DND-41 (cell line): ENCODE measurements at regions not wholly inside any gene's neighbourhood (a gene's known extent, or its start where the extent isn't known, plus 50 kb on each side); places are given as distances from the start of the nearest gene placed in this dataset.

Experiments
- ATAC-seq: fragments of 200-7000 bp; cut with Tn5 transposase; 3 replicates; pipeline ENCODE4 v1.9.1; 2021; ENCODE audit warnings: low read depth; ENCODE audit not compliant: insufficient read depth
- DNase-seq: peaks from one replicate; pipeline ENCODE4 v3.0.0-alpha.2; 2020
- H2AFZ ChIP-seq: 2 replicates; pipeline ENCODE4 v1.6.0; 2012; ENCODE audit warnings: low read depth, low read length
- H3K27ac ChIP-seq: 2 replicates; pipeline ENCODE4 v1.5.1; 2012; ENCODE audit warnings: low read length, inconsistent platforms
- H3K27me3 ChIP-seq: fragments of 200-600 bp; sonication (generic); 2 replicates; pipeline ENCODE4 v1.6.0; 2012; ENCODE audit warnings: low read length, mild to moderate bottlenecking, inconsistent platforms; ENCODE audit not compliant: insufficient read depth, poor library complexity
- H3K36me3 ChIP-seq: 2 replicates; pipeline ENCODE4 v1.5.1; 2012; ENCODE audit warnings: low read length, inconsistent platforms; ENCODE audit not compliant: insufficient read depth
- H3K4me1 ChIP-seq: 2 replicates; pipeline ENCODE4 v1.5.1; 2012; ENCODE audit warnings: mild to moderate bottlenecking, low read length; ENCODE audit not compliant: insufficient read depth
- H3K4me2 ChIP-seq: 2 replicates; pipeline ENCODE4 v1.6.0; 2012; ENCODE audit warnings: mild to moderate bottlenecking, moderate library complexity, low read length, inconsistent platforms; ENCODE audit not compliant: insufficient read depth
- H3K4me3 ChIP-seq, 2 experiments: fragments of 200-600 bp in 1 of 2; shearing (Covaris generic) in 1 of 2; 2 replicates each; pipeline ENCODE4 v1.5.1; 2012 to 2016; ENCODE audit warnings: inconsistent platforms in 2 of 2, low read length in 2 of 2, mild to moderate bottlenecking in 2 of 2, low read depth in 1 of 2, moderate library complexity in 1 of 2
- H3K79me2 ChIP-seq: 2 replicates; pipeline ENCODE4 v1.6.0; 2012; ENCODE audit warnings: low read length, inconsistent platforms; ENCODE audit not compliant: insufficient read depth
- H3K9ac ChIP-seq: 2 replicates; pipeline ENCODE4 v1.6.0; 2012; ENCODE audit warnings: low read depth, mild to moderate bottlenecking, inconsistent platforms, low read length, moderate library complexity
- H3K9me3 ChIP-seq: 2 replicates; pipeline ENCODE4 v1.5.1; 2012; ENCODE audit warnings: low read length, moderate library complexity, mild to moderate bottlenecking, inconsistent platforms; ENCODE audit not compliant: insufficient read depth, severe bottlenecking
- H4K20me1 ChIP-seq: 2 replicates; pipeline ENCODE4 v1.6.0; 2012; ENCODE audit warnings: low read length; ENCODE audit not compliant: insufficient read depth
- EZH2 ChIP-seq: IDR thresholded peaks from 3 replicates; pipeline ENCODE4 v1.6.1; 2012; ENCODE audit warnings: borderline replicate concordance, low read depth, mild to moderate bottlenecking, moderate library complexity, low read length, inconsistent platforms; ENCODE audit not compliant: severe bottlenecking
- TF ChIP-seq, protein P1 (sequence below): IDR thresholded peaks from 2 replicates; pipeline ENCODE4 v1.5.1; 2012; ENCODE audit warnings: borderline replicate concordance, low read length, moderate library complexity, mild to moderate bottlenecking; ENCODE audit not compliant: poor library complexity, severe bottlenecking; ENCODE audit errors: extremely low read depth

DNA sequence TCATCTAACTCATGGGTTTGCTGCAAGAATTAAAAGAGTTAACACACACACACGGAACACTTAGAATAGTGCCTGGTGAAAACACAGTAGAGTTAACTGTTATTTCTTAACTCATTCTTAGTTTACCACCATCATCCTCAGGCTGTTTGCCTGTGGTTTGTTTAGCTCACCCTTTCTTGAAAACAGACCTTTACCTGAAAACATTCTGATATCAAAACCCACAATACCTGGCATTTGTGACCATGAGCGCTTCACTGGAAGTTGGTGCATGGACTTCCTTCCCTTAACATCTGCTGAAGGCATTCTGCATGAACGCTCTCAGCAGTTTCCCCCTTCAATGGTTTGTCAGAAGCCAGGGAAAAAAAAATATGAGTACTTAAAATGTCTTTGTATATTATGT lies 256.0 kb downstream of the ETS1 start:
- Histone ChIP-seq H3K27me3 (no peaks in the 10 kb centered on the region), H3K9me3 (no peaks in the 10 kb centered on the region), H3K4me3 (no peak overlapping the region), H4K20me1 (no peaks in the 10 kb centered on the region), H3K9ac (no peak overlapping the region), H3K79me2 (no peaks in the 10 kb centered on the region), H2AFZ (no peak overlapping the region), H3K4me2 (no peak overlapping the region), H3K36me3 (no peaks in the 10 kb centered on the region), H3K27ac (no peak overlapping the region), H3K4me1 (peaks cover 5% of the 10 kb centered on the region; the same call in 1 of the 2 replicates)
- ATAC-seq: no peak
- DNase-seq: no peak
- TF ChIP-seq EZH2: no peak
- TF ChIP-seq, protein P1, sequence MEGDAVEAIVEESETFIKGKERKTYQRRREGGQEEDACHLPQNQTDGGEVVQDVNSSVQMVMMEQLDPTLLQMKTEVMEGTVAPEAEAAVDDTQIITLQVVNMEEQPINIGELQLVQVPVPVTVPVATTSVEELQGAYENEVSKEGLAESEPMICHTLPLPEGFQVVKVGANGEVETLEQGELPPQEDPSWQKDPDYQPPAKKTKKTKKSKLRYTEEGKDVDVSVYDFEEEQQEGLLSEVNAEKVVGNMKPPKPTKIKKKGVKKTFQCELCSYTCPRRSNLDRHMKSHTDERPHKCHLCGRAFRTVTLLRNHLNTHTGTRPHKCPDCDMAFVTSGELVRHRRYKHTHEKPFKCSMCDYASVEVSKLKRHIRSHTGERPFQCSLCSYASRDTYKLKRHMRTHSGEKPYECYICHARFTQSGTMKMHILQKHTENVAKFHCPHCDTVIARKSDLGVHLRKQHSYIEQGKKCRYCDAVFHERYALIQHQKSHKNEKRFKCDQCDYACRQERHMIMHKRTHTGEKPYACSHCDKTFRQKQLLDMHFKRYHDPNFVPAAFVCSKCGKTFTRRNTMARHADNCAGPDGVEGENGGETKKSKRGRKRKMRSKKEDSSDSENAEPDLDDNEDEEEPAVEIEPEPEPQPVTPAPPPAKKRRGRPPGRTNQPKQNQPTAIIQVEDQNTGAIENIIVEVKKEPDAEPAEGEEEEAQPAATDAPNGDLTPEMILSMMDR: no peak

DNA sequence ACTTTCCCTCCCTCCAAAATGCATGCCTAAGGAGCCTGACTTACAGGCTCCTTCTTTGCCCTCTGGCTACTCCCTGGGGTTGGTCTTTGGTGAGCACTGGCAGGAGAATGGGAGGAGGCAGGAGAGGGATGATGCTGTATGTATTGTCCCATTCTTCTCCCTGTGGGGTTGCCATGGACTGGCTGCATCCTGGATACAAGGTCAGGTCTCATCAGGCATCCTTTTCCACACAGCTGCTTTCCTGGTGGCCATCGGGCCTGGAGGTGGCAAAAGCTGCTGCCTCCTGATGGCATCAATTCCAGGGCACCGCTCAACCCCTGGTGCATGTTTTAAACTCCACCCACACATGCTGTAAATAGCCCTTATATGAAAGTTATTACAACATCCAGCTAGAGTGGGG lies 257.2 kb downstream of the ETS1 start:
- Histone ChIP-seq H4K20me1 (no peaks in the 10 kb centered on the region), H3K79me2 (no peaks in the 10 kb centered on the region), H3K4me3 (no peak overlapping the region), H3K4me1 (peaks cover 10% of the 10 kb centered on the region), H3K9me3 (no peaks in the 10 kb centered on the region), H3K9ac (no peak overlapping the region), H3K27me3 (no peaks in the 10 kb centered on the region), H3K27ac (no peak overlapping the region), H2AFZ (no peak overlapping the region), H3K36me3 (no peaks in the 10 kb centered on the region), H3K4me2 (no peak overlapping the region)
- DNase-seq (no peak), ATAC-seq (no peak)
- TF ChIP-seq EZH2: no peak
- TF ChIP-seq, protein P1: no peak

DNA sequence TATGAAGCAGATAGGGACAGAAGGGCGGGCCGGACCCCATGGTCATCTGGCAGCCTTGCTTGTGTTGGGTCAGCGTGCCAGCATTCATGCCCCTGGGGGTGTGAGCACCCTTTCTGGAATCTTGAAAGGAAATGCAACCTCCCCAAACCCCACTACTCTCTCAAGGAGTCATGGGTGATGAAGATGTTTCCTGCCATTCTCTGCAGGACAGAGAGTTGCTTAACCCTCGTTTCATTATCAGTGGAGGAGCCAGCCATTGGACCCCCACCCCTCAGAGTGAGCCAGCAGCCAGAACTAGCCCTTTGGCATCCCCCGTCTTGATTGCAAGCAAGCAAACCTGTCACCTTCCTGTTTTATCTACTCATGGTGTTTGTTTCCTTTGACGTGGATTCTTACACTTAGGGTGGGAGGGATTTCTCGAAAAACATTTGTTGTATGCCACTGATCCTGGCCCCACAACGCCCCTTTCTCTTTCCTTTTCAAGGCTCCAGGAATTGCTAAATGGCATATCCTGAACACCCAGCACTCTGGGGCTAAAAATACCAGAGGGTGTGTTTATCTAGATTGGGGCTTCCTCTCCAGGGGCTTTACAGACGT lies 258.3 kb downstream of the ETS1 start:
- no peaks in the 10 kb centered on the region for H3K27me3 ChIP-seq
- H3K4me3 ChIP-seq: no peak overlapping the region
- no peak overlapping the region for H3K27ac ChIP-seq
- H3K9ac ChIP-seq: no peak overlapping the region
- H2AFZ ChIP-seq: no peak overlapping the region
- H4K20me1 ChIP-seq: no peaks in the 10 kb centered on the region
- ATAC-seq: no peak
- DNase-seq: no peak
- peaks cover 22% of the 10 kb centered on the region for H3K4me1 ChIP-seq
- no peaks in the 10 kb centered on the region for H3K9me3 ChIP-seq
- TF ChIP-seq EZH2: no peak
- TF ChIP-seq, protein P1: no peak
- H3K36me3 ChIP-seq: no peaks in the 10 kb centered on the region
- H3K79me2 ChIP-seq: no peaks in the 10 kb centered on the region
- H3K4me2 ChIP-seq: no peak overlapping the region

DNA sequence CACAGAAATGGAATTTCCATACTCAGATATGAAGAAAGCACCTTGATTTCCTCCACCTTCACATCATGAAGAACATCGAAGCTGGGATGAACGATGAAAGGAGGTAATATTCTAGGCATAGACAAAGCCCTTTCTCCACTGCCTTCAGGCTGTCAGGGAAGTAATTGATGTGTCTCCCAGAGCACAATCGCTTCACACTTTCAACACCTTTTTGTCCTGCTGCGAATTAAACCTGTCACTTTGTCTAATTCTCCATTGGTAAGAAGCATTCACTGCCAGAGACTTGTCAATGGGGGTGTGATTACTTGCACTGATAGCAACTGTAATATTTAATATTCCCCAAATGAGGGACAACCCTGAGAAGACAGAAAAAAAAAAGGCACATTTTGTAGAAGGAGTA lies 260.1 kb downstream of the ETS1 start:
- TF ChIP-seq, protein P1: no peak
- TF ChIP-seq EZH2: no peak
- Histone ChIP-seq H4K20me1 (no peaks in the 10 kb centered on the region), H3K4me2 (no peak overlapping the region), H3K36me3 (no peaks in the 10 kb centered on the region), H2AFZ (no peak overlapping the region), H3K9me3 (no peaks in the 10 kb centered on the region), H3K79me2 (no peaks in the 10 kb centered on the region), H3K9ac (no peak overlapping the region), H3K27ac (no peak overlapping the region), H3K4me1 (peaks cover 26% of the 10 kb centered on the region), H3K27me3 (no peaks in the 10 kb centered on the region), H3K4me3 (no peak overlapping the region)
- ATAC-seq (no peak), DNase-seq (no peak)
